ENCODE measurements at regions not wholly inside any gene's neighbourhood (a gene's known extent, or its start where the extent isn't known, plus 50 kb on each side); places are given as distances from the start of the nearest gene placed in this dataset.

- Histone ChIP-seq H3K4me3 (ENCODE audit: low read depth in 1 of 2, low read length in 1 of 2) (no peak overlapping the region), H3K4me1 (ENCODE audit: control insufficient read depth in 1 of 2, insufficient read depth in 1 of 2, low read depth in 1 of 2, low read length in 1 of 2) (no peaks in the 10 kb centered on the region), H3K27ac (no peak overlapping the region), H3K27me3 (no peaks in the 10 kb centered on the region), H3K9me3 (no peaks in the 10 kb centered on the region), H3K36me3 (no peaks in the 10 kb centered on the region)
- TF ChIP-seq CTCF (IDR thresholded peaks at IDR 0.05) = no peak
Observed at GRCh38 chr18:27411911-27412310, 226.8 kb upstream of the CHST9 start.

GRCh38 chr18:27411013-27411412, 225.9 kb upstream of the CHST9 start:
- no peak for TF ChIP-seq CTCF (IDR thresholded peaks at IDR 0.05)
- Histone ChIP-seq H3K9me3 (no peaks in the 10 kb centered on the region), H3K27ac (no peak overlapping the region), H3K4me1 (ENCODE audit: control insufficient read depth in 1 of 2, insufficient read depth in 1 of 2, low read depth in 1 of 2, low read length in 1 of 2) (no peaks in the 10 kb centered on the region), H3K27me3 (no peaks in the 10 kb centered on the region), H3K36me3 (no peaks in the 10 kb centered on the region), H3K4me3 (ENCODE audit: low read depth in 1 of 2, low read length in 1 of 2) (no peak overlapping the region)

GRCh38 chr18:27404855-27405254, 219.7 kb upstream of the CHST9 start:
- TF ChIP-seq CTCF (IDR thresholded peaks at IDR 0.05) = no peak
- Histone ChIP-seq H3K27ac (no peak overlapping the region), H3K9me3 (no peaks in the 10 kb centered on the region), H3K36me3 (no peaks in the 10 kb centered on the region), H3K4me1 (ENCODE audit: control insufficient read depth in 1 of 2, insufficient read depth in 1 of 2, low read depth in 1 of 2, low read length in 1 of 2) (no peaks in the 10 kb centered on the region), H3K4me3 (ENCODE audit: low read depth in 1 of 2, low read length in 1 of 2) (no peak overlapping the region), H3K27me3 (no peaks in the 10 kb centered on the region)

- H3K27ac ChIP-seq = no peak overlapping the region
- no peaks in the 10 kb centered on the region for H3K27me3 ChIP-seq
- no peaks in the 10 kb centered on the region for H3K9me3 ChIP-seq
- H3K4me3 ChIP-seq (ENCODE audit: low read depth in 1 of 2, low read length in 1 of 2) = no peak overlapping the region
- no peaks in the 10 kb centered on the region for H3K36me3 ChIP-seq
- TF ChIP-seq CTCF (IDR thresholded peaks at IDR 0.05) = no peak
- H3K4me1 ChIP-seq (ENCODE audit: control insufficient read depth in 1 of 2, insufficient read depth in 1 of 2, low read depth in 1 of 2, low read length in 1 of 2) = no peaks in the 10 kb centered on the region
Observed at GRCh38 chr18:27400001-27400400, 214.9 kb upstream of the CHST9 start.

GRCh38 chr18:27395752-27396151, 210.6 kb upstream of the CHST9 start:
- Histone ChIP-seq H3K4me3 (ENCODE audit: low read depth in 1 of 2, low read length in 1 of 2) (no peak overlapping the region), H3K4me1 (ENCODE audit: control insufficient read depth in 1 of 2, insufficient read depth in 1 of 2, low read depth in 1 of 2, low read length in 1 of 2) (no peaks in the 10 kb centered on the region), H3K36me3 (no peaks in the 10 kb centered on the region), H3K9me3 (no peaks in the 10 kb centered on the region), H3K27me3 (no peaks in the 10 kb centered on the region), H3K27ac (no peak overlapping the region)
- no peak for TF ChIP-seq CTCF (IDR thresholded peaks at IDR 0.05)

GRCh38 chr18:27394687-27395086, 209.6 kb upstream of the CHST9 start:
- TF ChIP-seq CTCF (IDR thresholded peaks at IDR 0.05) = no peak
- no peak overlapping the region for H3K4me3 ChIP-seq (ENCODE audit: low read depth in 1 of 2, low read length in 1 of 2)
- H3K27me3 ChIP-seq = no peaks in the 10 kb centered on the region
- H3K4me1 ChIP-seq (ENCODE audit: control insufficient read depth in 1 of 2, insufficient read depth in 1 of 2, low read depth in 1 of 2, low read length in 1 of 2) = no peaks in the 10 kb centered on the region
- H3K27ac ChIP-seq = no peak overlapping the region
- H3K36me3 ChIP-seq = no peaks in the 10 kb centered on the region
- no peaks in the 10 kb centered on the region for H3K9me3 ChIP-seq
